GM21723 (cell line): ENCODE measurements at regions not wholly inside any gene's neighbourhood (a gene's known extent, or its start where the extent isn't known, plus 50 kb on each side); places are given as distances from the start of the nearest gene placed in this dataset.
"Not testable (repeated sequence)": the region's sequence is repeated elsewhere in the genome, so short reads cannot be mapped to it uniquely, and the experiment has no call there.

Experiments used
- ATAC-seq: cut with Tn5 transposase; IDR thresholded peaks from one replicate; pipeline ENCODE4 v1.9.1; 2021; ENCODE audit warnings: mild to moderate bottlenecking, moderate library complexity; ENCODE audit not compliant: unreplicated experiment

DNA sequence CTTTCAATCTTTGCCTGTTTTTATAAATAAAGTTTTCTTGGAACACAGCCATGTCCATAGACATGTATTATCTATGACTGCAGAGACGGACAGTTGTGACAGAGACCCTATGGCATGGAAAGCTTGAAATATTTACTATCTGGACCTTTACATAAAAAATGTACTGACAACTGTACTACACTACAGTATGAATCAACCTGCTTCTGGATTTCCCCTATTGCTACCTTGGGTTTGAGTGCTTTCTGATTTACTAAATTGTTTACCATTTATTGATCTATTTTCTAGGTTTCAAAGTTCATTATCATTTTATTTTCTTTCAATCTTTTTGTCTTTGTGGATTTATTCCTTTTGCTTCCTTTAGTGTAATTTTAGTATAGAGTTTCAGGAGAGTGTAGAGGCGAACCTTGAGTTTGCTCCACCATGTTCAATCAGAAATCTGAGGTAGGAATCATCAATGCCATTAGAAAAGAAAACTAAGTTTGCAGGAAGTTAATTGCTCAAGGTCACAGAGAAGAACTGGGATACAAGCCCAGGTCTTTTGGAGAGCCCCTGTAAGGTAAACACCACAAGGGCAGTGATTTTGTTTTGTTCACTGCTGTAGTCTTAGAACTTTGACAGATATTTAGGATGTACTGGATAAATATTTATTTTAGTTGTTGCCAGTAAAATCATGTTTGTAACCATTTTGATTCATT lies 352.8 kb upstream of the SYNCRIP start:
- ATAC-seq = no peak

DNA sequence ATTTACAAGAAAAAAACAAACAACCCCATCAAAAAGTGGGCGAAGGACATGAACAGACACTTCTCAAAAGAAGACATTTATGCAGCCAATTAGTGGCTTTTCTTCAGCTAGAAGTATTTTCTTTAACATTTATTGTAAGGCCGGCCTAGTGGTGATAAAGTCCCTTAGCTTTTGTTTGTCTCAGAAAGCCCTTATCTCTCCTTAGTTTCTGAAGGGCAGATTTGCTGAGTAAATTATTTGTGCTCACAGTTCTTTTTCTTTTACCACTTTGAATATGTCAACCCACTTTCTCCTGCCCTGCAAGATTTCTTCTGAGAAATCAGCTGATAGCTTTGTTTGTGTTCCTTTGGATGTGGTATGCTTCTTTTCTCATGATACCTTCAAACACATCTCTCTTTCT lies 344.0 kb upstream of the SYNCRIP start:
- no peak for ATAC-seq

DNA sequence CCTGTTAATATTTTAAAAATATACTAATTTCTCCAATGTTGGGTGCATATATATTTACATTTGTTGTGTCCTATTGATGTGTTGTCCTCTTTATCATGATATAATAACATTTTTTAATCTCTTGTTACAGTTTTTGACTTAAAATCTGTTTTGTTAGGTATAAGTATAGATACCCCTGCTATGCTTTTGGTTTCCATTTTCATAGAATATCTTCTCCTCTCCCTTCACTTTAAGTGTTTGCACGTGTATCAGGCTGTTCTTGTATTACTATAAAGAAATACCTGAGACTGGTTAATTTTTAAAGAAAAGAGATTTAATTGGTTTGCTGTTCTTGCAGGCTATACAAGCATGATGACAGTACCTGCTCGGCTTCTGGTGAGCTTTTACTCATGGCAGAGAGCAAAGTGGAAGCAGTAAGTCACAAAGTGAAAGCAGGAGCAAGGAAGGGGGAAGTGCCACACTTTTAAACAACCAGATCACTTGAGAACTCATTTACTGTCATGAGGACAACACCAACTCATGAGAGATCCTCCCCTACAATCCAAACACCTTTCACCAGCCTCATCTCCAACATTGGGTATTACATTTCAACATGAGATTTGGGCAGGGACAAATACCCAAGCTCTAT lies 340.5 kb upstream of the SYNCRIP start:
- peak; percentile 59 for ATAC-seq

DNA sequence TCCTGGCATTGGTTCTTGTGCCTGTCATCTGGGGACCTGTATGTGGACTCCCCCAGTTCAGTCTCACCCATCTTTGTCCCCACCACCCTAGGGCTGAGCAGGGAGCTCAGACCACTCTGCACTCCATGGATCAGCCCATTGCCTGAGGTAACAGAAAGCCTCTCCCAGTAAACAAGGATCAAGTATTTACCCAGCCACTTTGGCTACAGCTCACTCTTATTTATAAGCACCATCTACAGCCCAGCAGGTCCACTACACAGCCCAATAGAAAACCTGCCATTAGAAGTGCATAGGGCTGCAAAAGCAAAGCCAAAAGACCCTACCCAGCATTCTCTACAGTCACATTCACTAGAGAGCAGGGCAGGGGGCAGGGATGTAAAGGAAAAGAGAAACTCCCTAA lies 335.0 kb upstream of the SYNCRIP start:
- ATAC-seq = no peak

DNA sequence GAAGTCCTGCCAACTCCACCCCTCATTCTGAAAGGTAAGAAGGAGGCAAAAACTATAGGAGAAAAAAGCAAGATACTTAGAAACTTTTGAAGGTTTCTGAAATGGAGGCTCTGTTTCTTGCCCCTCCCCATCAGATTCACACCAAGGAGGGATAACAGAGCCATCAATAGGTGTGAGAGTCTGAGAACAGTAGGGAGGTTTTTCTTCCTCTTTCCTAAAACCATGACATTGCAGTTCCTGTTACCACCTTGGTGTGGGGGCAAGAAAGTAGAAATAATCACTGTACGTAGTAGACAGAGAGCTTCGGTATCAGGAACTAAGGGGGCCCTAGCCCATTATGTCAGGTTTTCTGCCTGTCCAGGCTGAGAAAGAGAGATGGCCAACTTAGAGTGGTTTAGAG lies 333.3 kb upstream of the SYNCRIP start:
- ATAC-seq = peak; percentile 73

DNA sequence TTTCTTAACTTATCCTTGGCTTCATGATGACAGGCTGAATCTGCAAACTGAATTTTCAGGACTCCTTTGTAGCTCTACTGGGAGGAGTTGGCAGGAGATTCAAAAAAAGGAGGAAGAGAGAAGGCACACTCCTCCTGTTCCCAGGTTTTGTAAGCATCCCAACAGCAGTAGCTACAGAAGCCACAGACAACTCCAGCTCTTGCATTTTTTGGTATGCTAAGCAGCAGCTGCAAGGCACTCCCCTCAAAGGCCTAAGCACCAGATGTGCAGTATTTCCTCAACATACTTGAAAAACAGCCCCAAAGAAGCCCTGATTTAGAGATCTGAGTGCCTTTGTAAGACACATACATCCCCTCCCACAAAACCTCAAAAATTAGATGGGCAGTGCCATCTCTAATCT lies 328.6 kb upstream of the SYNCRIP start:
- no peak for ATAC-seq

DNA sequence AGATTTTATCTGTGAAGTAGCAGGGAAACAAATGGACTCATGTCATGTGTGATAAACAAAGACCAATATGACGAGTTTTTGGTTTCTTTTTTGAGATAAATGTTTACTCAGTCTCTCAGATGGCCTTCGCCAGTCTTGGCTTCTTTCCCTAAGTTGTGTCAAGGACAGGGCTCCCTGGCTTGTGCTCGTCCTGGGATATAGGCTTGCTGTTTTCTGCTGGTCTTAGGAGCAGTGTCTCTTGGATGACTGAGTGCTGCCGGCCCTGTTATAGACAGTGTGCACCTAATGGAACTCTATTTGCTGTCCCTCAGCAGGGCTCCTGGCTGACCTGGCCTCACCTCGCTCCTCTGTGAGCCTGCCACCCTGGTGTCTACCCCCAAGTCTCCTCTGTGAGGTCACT lies 324.1 kb upstream of the SYNCRIP start:
- ATAC-seq = no peak

DNA sequence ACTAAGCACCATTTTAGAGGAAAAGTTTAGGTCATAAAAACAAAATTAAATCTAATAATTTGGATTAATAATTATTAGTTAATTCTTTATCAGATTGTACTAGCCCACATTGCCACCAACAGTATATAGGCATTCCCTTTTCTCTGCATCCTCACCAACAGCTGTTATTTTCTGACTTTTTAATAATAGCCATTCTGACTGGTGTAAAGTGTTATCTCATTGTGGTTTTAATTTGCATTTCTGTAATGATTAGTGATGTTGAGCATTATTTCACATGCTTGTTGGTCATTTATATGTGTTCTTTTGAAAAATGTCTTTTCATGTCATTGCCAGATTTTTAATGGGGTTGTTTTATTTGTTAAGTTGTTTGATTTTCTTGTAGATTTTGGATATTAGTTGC lies 319.1 kb upstream of the SYNCRIP start:
- no peak for ATAC-seq

DNA sequence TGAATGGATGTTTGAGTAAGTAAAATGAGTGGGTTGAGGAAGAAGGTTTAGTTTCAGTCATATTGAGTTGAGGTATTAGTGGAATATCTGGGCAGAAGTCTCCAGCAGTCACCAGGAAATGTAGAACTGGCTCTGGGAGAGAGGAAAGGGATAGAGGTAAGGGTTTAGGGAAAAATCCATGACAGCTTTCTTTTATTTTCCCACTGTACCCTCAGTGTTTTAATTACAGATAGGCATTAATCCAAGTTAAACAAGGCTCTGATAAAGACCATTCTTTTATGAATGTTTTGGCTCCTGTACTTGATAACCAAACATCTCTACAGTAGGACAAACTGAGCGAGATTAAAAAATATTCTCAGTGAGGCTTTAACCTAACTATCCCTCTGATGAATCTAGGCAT lies 318.4 kb upstream of the SYNCRIP start:
- no peak for ATAC-seq

DNA sequence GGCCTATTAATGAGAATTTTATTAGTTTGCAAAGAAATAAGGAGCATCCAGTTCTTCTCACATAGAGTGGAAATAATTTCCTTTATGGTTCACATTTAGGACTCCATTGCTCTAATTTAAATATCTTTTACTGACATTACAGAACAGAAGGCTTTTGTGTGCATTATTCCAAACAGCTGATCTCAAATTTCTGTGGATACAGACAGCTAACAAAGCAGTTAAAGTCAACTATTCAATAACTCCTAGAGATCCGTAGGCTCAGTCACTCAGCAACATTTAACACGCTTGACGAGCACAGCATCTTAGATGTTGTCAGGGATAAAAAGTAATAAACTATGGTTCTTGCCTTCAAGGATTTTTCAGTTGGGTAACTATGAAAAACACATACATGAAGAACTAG lies 305.8 kb upstream of the SYNCRIP start:
- no peak for ATAC-seq

DNA sequence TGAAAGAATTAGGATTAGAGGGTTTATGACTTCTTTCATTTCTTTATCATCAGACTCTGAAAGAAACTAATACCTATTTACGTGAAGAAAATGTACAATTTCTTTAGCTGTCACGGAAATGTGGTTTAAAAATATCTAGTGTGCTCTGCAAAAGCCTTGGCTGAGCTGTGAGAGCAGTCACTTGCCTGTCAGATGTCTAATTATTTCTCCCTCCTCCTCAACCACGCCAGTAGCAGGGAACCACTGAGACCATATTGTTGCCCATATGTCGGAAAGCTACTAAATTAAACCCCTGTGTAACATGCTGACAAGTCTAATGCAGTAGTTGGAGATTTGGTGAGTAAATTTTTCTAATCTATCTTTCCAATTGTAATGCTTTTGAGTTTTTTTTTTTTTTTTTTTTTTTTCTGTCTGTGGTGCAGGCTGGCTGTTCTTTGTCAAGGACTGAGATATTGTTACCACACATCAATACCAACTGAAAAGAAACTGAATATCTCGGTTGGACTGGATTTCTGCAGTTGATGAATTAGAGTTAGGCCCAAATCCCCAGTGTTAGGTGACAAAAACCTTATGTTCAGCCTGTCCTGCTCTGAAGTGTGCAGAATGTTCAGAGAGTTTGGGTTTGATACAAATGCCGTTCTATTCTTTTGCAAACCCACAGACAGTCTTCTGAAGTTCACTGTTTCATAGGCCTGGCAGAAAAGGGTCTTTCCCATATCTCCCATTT lies 302.9 kb upstream of the SYNCRIP start:
- no peak for ATAC-seq

DNA sequence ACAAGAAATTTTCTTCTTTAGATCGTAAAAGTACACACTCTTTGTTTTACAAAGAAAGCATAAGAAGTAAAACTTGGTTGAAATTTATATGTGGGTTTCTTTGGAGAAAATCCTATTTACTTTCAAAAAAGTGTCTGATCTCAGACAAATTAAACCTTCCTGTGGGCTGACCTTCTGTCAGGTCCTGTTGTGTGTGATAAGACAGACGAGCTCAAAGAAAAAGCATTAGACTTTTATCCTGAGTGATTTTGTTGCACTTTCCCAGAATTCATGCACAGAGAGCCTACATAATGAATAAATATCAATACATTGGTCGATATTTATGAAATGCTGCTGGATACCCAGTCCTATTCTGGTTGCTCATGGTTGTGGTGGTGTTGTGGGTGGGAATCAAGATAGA lies 302.1 kb upstream of the SYNCRIP start:
- ATAC-seq = no peak

DNA sequence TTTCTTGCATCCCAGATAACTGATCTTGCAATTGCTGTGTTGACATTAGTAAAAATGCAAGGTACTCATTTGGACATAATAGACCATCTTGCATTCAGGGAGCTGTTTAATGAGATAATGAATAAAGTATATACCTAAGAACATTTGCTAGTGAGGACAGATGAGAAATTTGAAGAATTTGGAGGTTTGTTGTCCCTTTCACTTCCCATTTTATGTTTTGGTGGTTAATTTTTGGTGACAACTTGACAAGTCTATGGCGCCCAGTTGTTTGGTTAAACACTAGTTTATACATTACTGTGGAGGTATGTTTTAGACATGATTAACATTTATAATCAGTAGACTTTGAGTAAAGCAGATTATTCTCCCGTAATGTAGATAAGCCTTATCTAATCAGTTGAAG lies 300.2 kb upstream of the SYNCRIP start:
- ATAC-seq = no peak

DNA sequence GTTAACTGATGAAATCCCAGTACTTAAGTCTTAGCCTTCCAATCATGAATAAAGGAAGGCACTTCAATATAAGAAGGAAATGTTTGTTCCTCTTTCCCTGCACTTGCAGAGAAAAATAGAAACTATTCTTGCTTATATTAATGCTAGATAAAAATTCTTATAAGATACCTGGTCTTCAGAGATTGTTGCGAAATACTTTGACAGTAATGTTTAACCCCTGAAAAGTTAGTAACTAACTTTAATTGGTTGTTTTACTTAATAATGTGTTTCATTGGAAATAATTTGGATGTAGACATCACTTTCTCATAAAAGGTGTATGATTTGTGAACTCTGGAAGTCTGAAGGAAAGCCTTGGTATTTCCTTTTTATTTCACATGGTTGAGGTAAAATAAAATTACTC lies 294.2 kb upstream of the SYNCRIP start:
- ATAC-seq = no peak

DNA sequence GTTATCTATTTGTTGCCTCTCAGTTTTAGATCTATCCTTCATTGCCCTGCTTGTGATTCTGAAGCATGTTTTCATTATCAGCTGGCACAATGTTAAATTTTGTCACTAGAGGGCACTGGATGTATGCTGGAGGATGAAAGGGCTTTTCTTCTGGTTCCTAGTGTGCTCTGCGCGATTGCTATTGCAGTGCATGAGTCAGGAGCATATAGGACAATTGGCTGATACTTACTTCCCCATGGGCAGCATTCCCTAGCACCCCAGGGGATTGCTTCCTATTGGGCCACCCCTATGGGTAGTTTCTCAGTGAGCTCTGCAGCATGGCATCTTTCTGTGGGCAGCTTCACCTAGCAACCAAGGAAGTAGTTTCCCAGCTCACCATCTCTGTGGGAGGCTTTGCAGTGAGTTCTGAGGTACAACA lies 280.3 kb upstream of the SYNCRIP start:
- ATAC-seq = peak; percentile 85

DNA sequence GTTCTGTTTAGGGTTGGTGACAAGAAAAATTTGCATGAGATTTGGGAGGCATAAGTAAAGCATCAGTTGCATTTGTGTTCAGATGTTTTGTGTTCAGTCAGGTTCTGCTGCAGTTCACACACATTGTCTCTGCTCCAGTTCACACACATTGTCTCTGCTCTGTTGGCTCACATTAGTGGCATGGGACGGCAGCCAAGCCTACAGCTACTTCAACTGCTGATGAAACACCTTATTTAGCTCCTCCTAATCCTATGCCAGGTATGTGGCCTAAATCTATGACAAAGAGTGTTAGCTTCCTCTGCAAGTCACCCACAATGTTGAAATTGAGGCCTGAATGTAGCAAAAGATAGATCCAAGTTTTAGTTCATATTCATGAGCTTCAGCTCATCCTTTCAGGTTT lies 278.1 kb upstream of the SYNCRIP start:
- no peak for ATAC-seq

DNA sequence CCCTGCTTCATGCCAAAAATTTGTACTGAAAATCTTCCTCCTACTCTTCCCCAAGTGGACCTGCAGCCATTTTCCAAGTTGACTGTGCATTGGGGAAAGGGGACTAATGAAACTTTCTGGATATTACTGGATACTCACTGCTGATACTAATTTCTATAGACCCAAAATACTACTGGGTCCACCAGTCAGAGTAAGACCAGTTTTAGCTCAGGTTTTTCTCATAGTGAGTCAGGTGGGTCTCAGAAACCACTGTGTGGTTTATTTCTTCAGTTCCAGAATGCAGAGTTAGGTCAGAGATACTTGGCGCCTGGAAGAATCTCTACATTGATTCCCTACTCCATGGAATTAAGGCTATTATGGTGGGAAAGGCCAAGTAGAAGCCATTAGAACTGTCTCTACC lies 274.8 kb upstream of the SYNCRIP start:
- no peak for ATAC-seq

DNA sequence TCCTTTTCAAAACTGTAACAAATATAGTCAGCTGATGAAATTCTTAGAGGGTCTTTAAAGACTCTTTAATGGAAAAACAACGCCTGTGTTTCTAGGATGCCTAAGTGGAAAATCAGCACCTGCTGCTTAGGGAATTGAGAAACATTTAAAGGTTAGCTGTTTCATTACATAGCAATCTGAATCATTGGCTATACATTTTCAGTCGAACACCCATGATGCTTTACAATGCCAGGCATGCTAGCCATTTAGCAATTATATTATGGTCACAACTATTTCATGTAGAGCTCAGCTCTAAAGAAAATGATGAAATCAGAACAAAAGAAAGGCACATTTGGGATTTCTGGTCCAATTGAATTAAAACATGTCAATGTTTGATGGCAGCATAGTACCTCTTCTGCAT lies 270.3 kb upstream of the SYNCRIP start:
- no peak for ATAC-seq

DNA sequence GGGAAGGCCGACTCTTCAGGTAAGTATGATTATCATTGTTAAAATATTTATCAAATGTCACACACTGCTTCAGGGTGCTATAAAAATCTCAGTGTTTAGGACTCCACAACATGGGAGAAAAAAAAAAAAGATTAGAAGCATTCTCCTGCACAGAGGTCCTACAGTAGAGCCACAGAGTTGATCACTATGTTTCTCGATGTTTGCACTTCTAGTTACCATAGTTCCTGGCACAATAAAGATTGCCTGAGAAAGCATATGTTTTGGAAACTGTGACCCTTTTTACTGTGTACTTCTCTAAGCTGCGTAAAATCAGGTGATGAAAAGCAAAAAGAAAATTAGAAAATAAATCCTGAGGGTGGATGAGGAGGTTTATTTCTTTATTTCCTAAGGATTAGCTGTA lies 269.9 kb upstream of the SYNCRIP start:
- no peak for ATAC-seq

DNA sequence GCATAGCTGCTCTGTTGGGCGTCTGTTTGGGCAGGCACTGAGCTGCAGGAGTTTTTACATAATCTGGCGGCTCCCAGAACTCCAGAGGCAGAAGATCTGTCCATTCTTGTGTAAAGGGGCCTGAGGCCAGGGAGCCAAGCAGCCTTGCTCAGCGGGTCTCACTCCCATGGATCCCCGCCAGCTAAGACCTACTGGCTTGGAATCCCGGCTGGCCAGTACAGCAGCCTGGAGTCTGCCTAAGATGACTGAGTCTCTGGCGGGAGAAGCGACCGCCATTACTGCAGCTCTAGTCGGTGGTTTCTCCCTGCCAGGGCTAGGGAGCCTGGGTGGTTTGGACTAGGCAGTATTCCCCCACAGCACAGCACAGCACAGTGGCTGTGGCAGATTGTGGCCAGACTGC lies 268.4 kb upstream of the SYNCRIP start:
- ATAC-seq = no peak

DNA sequence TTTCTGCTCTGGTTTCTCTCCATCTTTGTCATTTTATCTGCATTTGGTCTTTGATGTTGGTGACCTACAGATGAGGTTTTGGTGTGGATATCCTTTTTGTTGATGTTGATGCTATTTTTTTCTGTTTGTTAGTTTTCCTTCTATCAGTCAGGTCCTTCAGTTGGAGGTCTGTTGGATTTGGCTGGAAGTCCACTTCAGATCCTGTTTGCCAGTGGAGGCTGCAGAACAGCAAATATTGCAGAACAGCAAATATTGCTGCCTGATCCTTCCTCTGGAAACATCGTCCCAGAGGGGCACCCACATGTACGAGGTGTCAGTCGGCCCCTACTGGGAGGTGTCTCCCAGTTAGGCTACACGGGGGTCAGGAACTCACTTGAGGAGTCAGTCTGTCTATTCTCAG lies 265.4 kb upstream of the SYNCRIP start:
- ATAC-seq = not testable (repeated sequence)

DNA sequence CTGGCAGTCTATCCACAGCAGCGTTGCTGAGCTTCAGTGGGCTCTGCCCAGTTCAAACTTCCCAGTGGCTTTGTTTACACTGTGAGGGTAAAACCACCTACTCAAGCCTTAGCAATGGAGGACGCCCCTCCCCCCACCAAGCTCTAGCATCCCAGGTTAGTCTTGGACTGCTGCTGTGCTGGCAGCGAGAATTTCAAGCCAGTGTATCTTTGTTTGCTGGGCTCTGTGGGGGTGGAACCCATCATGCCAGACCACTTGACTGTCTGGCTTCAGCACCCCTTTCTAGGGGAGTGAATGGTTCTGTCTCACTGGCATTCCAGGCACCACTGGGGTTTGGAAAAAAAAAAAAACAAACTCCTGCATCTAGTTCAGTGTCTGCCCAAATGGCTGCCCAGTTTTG lies 249.7 kb upstream of the SYNCRIP start:
- no peak for ATAC-seq
